Adrenal gland (tissue), 9 donors: ENCODE measurements at regions not wholly inside any gene's neighbourhood (a gene's known extent, or its start where the extent isn't known, plus 50 kb on each side); places are given as distances from the start of the nearest gene placed in this dataset.

ENCODE experiments used
- DNase-seq, 7 donors: peaks; one replicate each; pipeline ENCODE4 v3.0.0-alpha.2; 2019 to 2020
- H3K27ac ChIP-seq, 5 donors: fragments of 200-600 bp; sonication (generic) in 4 of 5; 1 replicate in 3 of 5; 2 replicates in 2 of 5; pipeline versions ENCODE4 v1.5.1 to v1.8.0; 2016 to 2020; ENCODE audit warnings: mild to moderate bottlenecking in 1 of 5
- H3K27me3 ChIP-seq: fragments of 200-600 bp; 2 replicates; pipeline ENCODE4 v1.8.0; 2021
- H3K36me3 ChIP-seq, 2 donors: fragments of 200-600 bp; replicated peaks in 1 of 2; 1 replicate in 1 of 2; 2 replicates in 1 of 2; pipeline versions ENCODE4 v1.5.1 to v1.8.0; 2018 to 2022
- H3K4me1 ChIP-seq, 2 donors: fragments of 200-600 bp; replicated peaks in 1 of 2; 1 replicate in 1 of 2; 2 replicates in 1 of 2; pipeline versions ENCODE4 v1.5.1 to v1.8.0; 2018 to 2021
- H3K4me3 ChIP-seq, 4 donors: fragments of 200-600 bp; sonication (generic) in 3 of 4; one replicate each; pipeline ENCODE4 v1.5.1; 2016 to 2018
- H3K9me3 ChIP-seq, 3 donors: fragments of 200-600 bp; sonication (generic) in 1 of 3; replicated peaks in 1 of 3; 1 replicate in 2 of 3; 2 replicates in 1 of 3; pipeline versions ENCODE4 v1.5.1 to v1.8.0; 2016 to 2021
- POLR2A ChIP-seq, 2 donors: fragments of 450-650 bp; IDR thresholded peaks; one replicate each; pipeline ENCODE4 v1.6.1; 2017; ENCODE audit warnings: antibody characterized with exemption in 2 of 2, mild to moderate bottlenecking in 2 of 2, moderate library complexity in 1 of 2
- WGBS, 4 donors: extraction: QIAGEN DNeasy Blood & Tissue Kit in 2 of 4; methylation state at CpG; one replicate each; pipeline versions ENCODE4 v1.1.5 to v1.1.7; 2013 to 2017; 5-methylcytosine and 5-hydroxymethylcytosine counted together
- intact Hi-C, 2 donors: fragments of 100-400 bp; cut with DNase I; formaldehyde crosslinking; loops; one replicate each; pipeline versions ENCODE4 v1.14.1 to v1.15.0; 2022 to 2023
- TF ChIP-seq, protein P1 (sequence below), 6 experiments: fragments of 450-650 bp in 4 of 6; fragments of 200-600 bp in 2 of 6; sonication (generic) in 1 of 6; IDR thresholded peaks; 1 replicate in 5 of 6; 2 replicates in 1 of 6; pipeline versions ENCODE4 v1.5.1 to v1.8.0; 2016 to 2021; ENCODE audit warnings: antibody characterized with exemption in 6 of 6, mild to moderate bottlenecking in 2 of 6, moderate library complexity in 1 of 6
- donor health status: healthy with polysubstance abuse.
- donor health status: Bipolar disorder and iron deficiency.
- donor health status: DM: yes; HTN: yes; CAD: no.
- donor health status: DM: no; HTN: no; CAD: no.
- donor health status: DM: no; HTN: no; CAD: no.

- Histone ChIP-seq H3K4me3 (no peak overlapping the region), H3K4me1 (no peaks in the 10 kb centered on the region), H3K27ac (no peak overlapping the region), H3K27me3 (no peaks in the 10 kb centered on the region), H3K36me3 (no peaks in the 10 kb centered on the region), H3K9me3 (no peaks in the 10 kb centered on the region)
- intact Hi-C loops, result no loop called here
- TF ChIP-seq POLR2A (IDR thresholded peaks at IDR 0.05), result no peak
- TF ChIP-seq, protein P1, sequence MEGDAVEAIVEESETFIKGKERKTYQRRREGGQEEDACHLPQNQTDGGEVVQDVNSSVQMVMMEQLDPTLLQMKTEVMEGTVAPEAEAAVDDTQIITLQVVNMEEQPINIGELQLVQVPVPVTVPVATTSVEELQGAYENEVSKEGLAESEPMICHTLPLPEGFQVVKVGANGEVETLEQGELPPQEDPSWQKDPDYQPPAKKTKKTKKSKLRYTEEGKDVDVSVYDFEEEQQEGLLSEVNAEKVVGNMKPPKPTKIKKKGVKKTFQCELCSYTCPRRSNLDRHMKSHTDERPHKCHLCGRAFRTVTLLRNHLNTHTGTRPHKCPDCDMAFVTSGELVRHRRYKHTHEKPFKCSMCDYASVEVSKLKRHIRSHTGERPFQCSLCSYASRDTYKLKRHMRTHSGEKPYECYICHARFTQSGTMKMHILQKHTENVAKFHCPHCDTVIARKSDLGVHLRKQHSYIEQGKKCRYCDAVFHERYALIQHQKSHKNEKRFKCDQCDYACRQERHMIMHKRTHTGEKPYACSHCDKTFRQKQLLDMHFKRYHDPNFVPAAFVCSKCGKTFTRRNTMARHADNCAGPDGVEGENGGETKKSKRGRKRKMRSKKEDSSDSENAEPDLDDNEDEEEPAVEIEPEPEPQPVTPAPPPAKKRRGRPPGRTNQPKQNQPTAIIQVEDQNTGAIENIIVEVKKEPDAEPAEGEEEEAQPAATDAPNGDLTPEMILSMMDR (IDR thresholded peaks at IDR 0.05), result no peak
- no peak for DNase-seq
- WGBS, 4 donors, result 39 to 58% (median 44%) methylated on average over 2 of the region's 2 CpGs
Measured at GRCh38 chr12:119283310-119283709, 51.2 kb upstream of the CCDC60 start.
